WERI-Rb-1 (cell line): ENCODE measurements at regions not wholly inside any gene's neighbourhood (a gene's known extent, or its start where the extent isn't known, plus 50 kb on each side); places are given as distances from the start of the nearest gene placed in this dataset.

ENCODE experiments used
- DNase-seq: peaks from one replicate; pipeline ENCODE4 v3.0.0-alpha.2; 2020
- H3K27ac ChIP-seq: fragments of 250-450 bp; sonication (Bioruptor Pico); 2 replicates; pipeline ENCODE4 v1.5.1; 2020; ENCODE audit warnings: mild to moderate bottlenecking, moderate library complexity
- H3K27me3 ChIP-seq: fragments of 250-450 bp; sonication (Bioruptor Pico); 2 replicates; pipeline ENCODE4 v1.5.1; 2021; ENCODE audit warnings: mild to moderate bottlenecking, low read depth, moderate library complexity; ENCODE audit not compliant: insufficient read depth, severe bottlenecking
- H3K36me3 ChIP-seq: fragments of 250-450 bp; sonication (Bioruptor Pico); 2 replicates; pipeline ENCODE4 v1.5.1; 2020; ENCODE audit warnings: mild to moderate bottlenecking, moderate library complexity
- H3K4me3 ChIP-seq: 2 replicates; pipeline ENCODE4 v1.5.1; 2011; ENCODE audit warnings: low read depth, mild to moderate bottlenecking, control low read depth, low read length
- H3K9me3 ChIP-seq: fragments of 250-450 bp; sonication (Bioruptor Pico); 2 replicates; pipeline ENCODE4 v1.5.1; 2021; ENCODE audit warnings: mild to moderate bottlenecking, moderate library complexity; ENCODE audit not compliant: severe bottlenecking
- CTCF ChIP-seq: IDR thresholded peaks from 2 replicates; pipeline ENCODE4 v1.5.1; 2011; ENCODE audit warnings: low read depth, mild to moderate bottlenecking, control low read depth, inconsistent platforms, low read length

- Histone ChIP-seq H3K36me3 (no peaks in the 10 kb centered on the region), H3K27ac (no peak overlapping the region), H3K4me3 (no peak overlapping the region), H3K27me3 (no peaks in the 10 kb centered on the region), H3K9me3 (no peaks in the 10 kb centered on the region)
- DNase-seq = no peak
- no peak for TF ChIP-seq CTCF
Measured at GRCh38 chr10:78515038-78515872, 481.6 kb downstream of the RPS24 start.

GRCh38 chr10:78515873-78516153 is 482.1 kb downstream of the RPS24 start:
- Histone ChIP-seq H3K9me3 (no peaks in the 10 kb centered on the region), H3K27ac (no peak overlapping the region), H3K36me3 (no peaks in the 10 kb centered on the region), H3K27me3 (no peaks in the 10 kb centered on the region), H3K4me3 (no peak overlapping the region)
- DNase-seq = no peak
- no peak for TF ChIP-seq CTCF

GRCh38 chr10:78516236-78516635 is 482.6 kb downstream of the RPS24 start:
- H3K4me3 ChIP-seq = no peak overlapping the region
- no peaks in the 10 kb centered on the region for H3K36me3 ChIP-seq
- no peaks in the 10 kb centered on the region for H3K27me3 ChIP-seq
- H3K9me3 ChIP-seq = no peaks in the 10 kb centered on the region
- no peak for DNase-seq
- TF ChIP-seq CTCF = no peak
- H3K27ac ChIP-seq = no peak overlapping the region

- no peaks in the 10 kb centered on the region for H3K27me3 ChIP-seq
- no peak overlapping the region for H3K4me3 ChIP-seq
- no peaks in the 10 kb centered on the region for H3K9me3 ChIP-seq
- DNase-seq = no peak
- TF ChIP-seq CTCF = no peak
- no peaks in the 10 kb centered on the region for H3K36me3 ChIP-seq
- no peak overlapping the region for H3K27ac ChIP-seq
Measured at GRCh38 chr10:78516756-78517155, 483.1 kb downstream of the RPS24 start.

GRCh38 chr10:78518224-78518623 is 484.6 kb downstream of the RPS24 start:
- no peak overlapping the region for H3K27ac ChIP-seq
- no peaks in the 10 kb centered on the region for H3K9me3 ChIP-seq
- no peaks in the 10 kb centered on the region for H3K27me3 ChIP-seq
- no peak overlapping the region for H3K4me3 ChIP-seq
- TF ChIP-seq CTCF = no peak
- no peaks in the 10 kb centered on the region for H3K36me3 ChIP-seq
- no peak for DNase-seq
